ENCODE measurements at regions not wholly inside any gene's neighbourhood (a gene's known extent, or its start where the extent isn't known, plus 50 kb on each side); places are given as distances from the start of the nearest gene placed in this dataset.

- TF ChIP-seq ZNF770 (CRISPR knock-in tag; IDR thresholded peaks at IDR 0.05) (no peak), JDP2 (CRISPR knock-in tag; IDR thresholded peaks at IDR 0.05; ENCODE audit: borderline replicate concordance) (no peak), TOE1 (CRISPR knock-in tag; IDR thresholded peaks at IDR 0.05) (no peak), BRD4 (CRISPR knock-in tag; IDR thresholded peaks at IDR 0.05) (no peak), NR0B2 (CRISPR knock-in tag; IDR thresholded peaks at IDR 0.05) (no peak), ZNF574 (CRISPR knock-in tag; IDR thresholded peaks at IDR 0.05) (no peak), SSRP1 (CRISPR knock-in tag; IDR thresholded peaks at IDR 0.05) (no peak), ZNF639 (CRISPR knock-in tag; conservative IDR thresholded peaks at IDR 0.05) (no peak)
- TF ChIP-seq, protein P1, sequence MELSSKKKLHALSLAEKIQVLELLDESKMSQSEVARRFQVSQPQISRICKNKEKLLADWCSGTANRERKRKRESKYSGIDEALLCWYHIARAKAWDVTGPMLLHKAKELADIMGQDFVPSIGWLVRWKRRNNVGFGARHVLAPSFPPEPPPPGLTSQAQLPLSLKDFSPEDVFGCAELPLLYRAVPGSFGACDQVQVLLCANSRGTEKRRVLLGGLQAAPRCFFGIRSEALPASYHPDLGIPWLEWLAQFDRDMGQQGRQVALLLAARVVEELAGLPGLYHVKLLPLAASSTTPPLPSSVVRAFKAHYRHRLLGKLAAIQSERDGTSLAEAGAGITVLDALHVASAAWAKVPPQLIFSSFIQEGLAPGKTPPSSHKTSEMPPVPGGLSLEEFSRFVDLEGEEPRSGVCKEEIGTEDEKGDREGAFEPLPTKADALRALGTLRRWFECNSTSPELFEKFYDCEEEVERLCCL (CRISPR knock-in tag; IDR thresholded peaks at IDR 0.05; ENCODE audit: borderline replicate concordance), result no peak
- TF ChIP-seq, protein P2, sequence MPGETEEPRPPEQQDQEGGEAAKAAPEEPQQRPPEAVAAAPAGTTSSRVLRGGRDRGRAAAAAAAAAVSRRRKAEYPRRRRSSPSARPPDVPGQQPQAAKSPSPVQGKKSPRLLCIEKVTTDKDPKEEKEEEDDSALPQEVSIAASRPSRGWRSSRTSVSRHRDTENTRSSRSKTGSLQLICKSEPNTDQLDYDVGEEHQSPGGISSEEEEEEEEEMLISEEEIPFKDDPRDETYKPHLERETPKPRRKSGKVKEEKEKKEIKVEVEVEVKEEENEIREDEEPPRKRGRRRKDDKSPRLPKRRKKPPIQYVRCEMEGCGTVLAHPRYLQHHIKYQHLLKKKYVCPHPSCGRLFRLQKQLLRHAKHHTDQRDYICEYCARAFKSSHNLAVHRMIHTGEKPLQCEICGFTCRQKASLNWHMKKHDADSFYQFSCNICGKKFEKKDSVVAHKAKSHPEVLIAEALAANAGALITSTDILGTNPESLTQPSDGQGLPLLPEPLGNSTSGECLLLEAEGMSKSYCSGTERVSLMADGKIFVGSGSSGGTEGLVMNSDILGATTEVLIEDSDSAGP (CRISPR knock-in tag; IDR thresholded peaks at IDR 0.05; ENCODE audit: borderline replicate concordance), result no peak
Measured at GRCh38 chr9:99724640-99725039, 97.0 kb upstream of the NR4A3 start (continued).
